Transverse colon (tissue), 4 donors: ENCODE measurements at regions not wholly inside any gene's neighbourhood (a gene's known extent, or its start where the extent isn't known, plus 50 kb on each side); places are given as distances from the start of the nearest gene placed in this dataset.
A peak's percentile ranks its signal among the peaks of the same experiment; 100 is the strongest.

Experiments
- DNase-seq: peaks from one replicate; pipeline ENCODE4 v3.0.0-alpha.2; 2019
- H3K27ac ChIP-seq, 4 donors: fragments of 200-600 bp; sonication (generic); 2 replicates each; pipeline ENCODE4 v1.5.1; 2016 to 2018; ENCODE audit warnings: inconsistent platforms in 4 of 4
- H3K27me3 ChIP-seq: fragments of 200-600 bp; sonication (generic); 2 replicates; pipeline ENCODE4 v1.5.1; 2017; ENCODE audit warnings: inconsistent platforms
- H3K36me3 ChIP-seq, 4 donors: fragments of 200-600 bp; sonication (generic); 2 replicates each; pipeline ENCODE4 v1.5.1; 2017 to 2019; ENCODE audit warnings: inconsistent platforms in 4 of 4
- H3K4me1 ChIP-seq, 4 donors: fragments of 200-600 bp; sonication (generic); 2 replicates each; pipeline ENCODE4 v1.5.1; 2017 to 2020; ENCODE audit warnings: inconsistent platforms in 4 of 4
- H3K4me3 ChIP-seq, 4 donors: fragments of 200-600 bp; sonication (generic); 1 replicate in 1 of 4; 2 replicates in 3 of 4; pipeline versions ENCODE4 v1.5.1 to v1.6.1; 2017 to 2019; ENCODE audit warnings: inconsistent platforms in 4 of 4
- H3K9me3 ChIP-seq, 2 donors: fragments of 200-600 bp; sonication (generic); 2 replicates each; pipeline ENCODE4 v1.5.1; 2017 to 2019; ENCODE audit warnings: inconsistent platforms in 2 of 2
- EP300 ChIP-seq: sonication (generic); formaldehyde crosslinking; IDR thresholded peaks from one replicate; pipeline ENCODE4 v1.6.1; 2017; ENCODE audit warnings: antibody characterized with exemption, low read depth
- POLR2A ChIP-seq: fragments of 450-650 bp; IDR thresholded peaks from one replicate; pipeline ENCODE4 v1.6.1; 2016; ENCODE audit warnings: antibody characterized with exemption, mild to moderate bottlenecking, moderate library complexity
- POLR2AphosphoS5 ChIP-seq, 3 donors: sonication (generic); formaldehyde crosslinking; IDR thresholded peaks; one replicate each; pipeline ENCODE4 v1.6.1; 2016; ENCODE audit warnings: antibody characterized with exemption in 3 of 3
- WGBS, 2 donors: methylation state at CpG; one replicate each; pipeline ENCODE4 v1.1.5; 2018; ENCODE audit warnings: low coverage in 1 of 2; 5-methylcytosine and 5-hydroxymethylcytosine counted together
- in situ Hi-C, 4 donors: fragments of 200-750 bp; cut with MboI; loops; one replicate each; pipeline versions ENCODE4 v1.15.0 to v1.15.1; 2017; ENCODE audit warnings: low sequenced_read_pairs in 3 of 4, low pct_ligation_motif_present in 1 of 4, low pct_unique_long_range_greater_than_20kb in 1 of 4
- intact Hi-C: fragments of 100-400 bp; cut with DNase I; formaldehyde crosslinking; loops from one replicate; pipeline ENCODE4 v1.15.1; 2023; ENCODE audit warnings: low total_unique reads
- TF ChIP-seq, protein P1 (sequence below), 5 experiments: fragments of 200-600 bp in 3 of 5; fragments of 450-650 bp in 2 of 5; sonication (generic) in 3 of 5; IDR thresholded peaks; 1 replicate in 2 of 5; 2 replicates in 3 of 5; pipeline ENCODE4 v1.5.1; 2016 to 2017; ENCODE audit warnings: antibody characterized with exemption in 5 of 5, inconsistent platforms in 3 of 5, mild to moderate bottlenecking in 2 of 5, moderate library complexity in 1 of 5

DNA sequence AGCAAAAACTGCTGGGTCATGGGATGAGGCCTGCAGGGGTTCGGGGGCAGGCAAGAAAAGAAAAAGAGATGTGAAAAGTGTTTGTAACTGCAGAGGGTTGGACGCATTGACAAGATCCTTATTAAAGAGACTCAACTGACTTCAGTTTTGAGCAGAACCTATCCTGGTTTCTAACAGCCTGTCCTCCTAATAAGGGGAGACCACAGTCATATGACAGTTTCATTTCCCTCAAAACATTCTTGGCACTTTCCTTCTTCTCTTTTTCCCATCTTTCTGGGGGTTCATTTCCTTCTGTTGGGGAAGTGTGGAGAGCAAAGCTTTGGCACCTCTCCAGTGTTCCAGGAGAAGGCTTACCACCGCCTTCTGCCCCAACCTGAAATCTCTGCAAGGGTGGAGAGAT lies 118.5 kb downstream of the MAF start:
- in situ Hi-C loops (no loop called here), intact Hi-C loops (no loop called here)
- Histone ChIP-seq H3K27ac (peak overlapping the region in 1 of 4 donors; percentile 12), H3K36me3 (no peaks in the 10 kb centered on the region), H3K27me3 (no peaks in the 10 kb centered on the region), H3K4me1 (no peaks in the 10 kb centered on the region), H3K4me3 (no peak overlapping the region), H3K9me3 (no peaks in the 10 kb centered on the region)
- TF ChIP-seq POLR2AphosphoS5 (IDR thresholded peaks at IDR 0.05) (no peak), EP300 (no peak), POLR2A (no peak)
- TF ChIP-seq, protein P1, sequence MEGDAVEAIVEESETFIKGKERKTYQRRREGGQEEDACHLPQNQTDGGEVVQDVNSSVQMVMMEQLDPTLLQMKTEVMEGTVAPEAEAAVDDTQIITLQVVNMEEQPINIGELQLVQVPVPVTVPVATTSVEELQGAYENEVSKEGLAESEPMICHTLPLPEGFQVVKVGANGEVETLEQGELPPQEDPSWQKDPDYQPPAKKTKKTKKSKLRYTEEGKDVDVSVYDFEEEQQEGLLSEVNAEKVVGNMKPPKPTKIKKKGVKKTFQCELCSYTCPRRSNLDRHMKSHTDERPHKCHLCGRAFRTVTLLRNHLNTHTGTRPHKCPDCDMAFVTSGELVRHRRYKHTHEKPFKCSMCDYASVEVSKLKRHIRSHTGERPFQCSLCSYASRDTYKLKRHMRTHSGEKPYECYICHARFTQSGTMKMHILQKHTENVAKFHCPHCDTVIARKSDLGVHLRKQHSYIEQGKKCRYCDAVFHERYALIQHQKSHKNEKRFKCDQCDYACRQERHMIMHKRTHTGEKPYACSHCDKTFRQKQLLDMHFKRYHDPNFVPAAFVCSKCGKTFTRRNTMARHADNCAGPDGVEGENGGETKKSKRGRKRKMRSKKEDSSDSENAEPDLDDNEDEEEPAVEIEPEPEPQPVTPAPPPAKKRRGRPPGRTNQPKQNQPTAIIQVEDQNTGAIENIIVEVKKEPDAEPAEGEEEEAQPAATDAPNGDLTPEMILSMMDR (IDR thresholded peaks at IDR 0.05), result no peak
- 52 to 74% methylated on average over 2 to 3 of the region's 3 CpGs for WGBS, 2 donors
- DNase-seq, result no peak

DNA sequence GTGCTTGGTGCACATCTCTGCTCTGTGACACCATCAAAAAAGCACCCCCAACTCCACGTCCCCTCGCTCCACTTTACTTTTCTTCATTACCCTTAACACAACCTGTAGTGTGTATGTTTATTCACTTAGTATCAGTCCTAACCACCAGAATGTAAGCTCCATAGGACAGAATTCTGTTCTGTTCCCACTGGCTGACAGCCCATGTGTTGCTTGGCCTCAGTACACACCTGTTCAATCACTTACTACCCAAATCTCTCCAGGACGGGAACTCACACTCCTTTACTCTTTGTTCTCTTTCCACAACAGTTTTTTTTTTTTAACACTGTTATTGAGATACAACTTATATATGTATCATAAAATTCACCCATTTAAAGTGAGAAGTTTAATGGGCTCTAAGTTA lies 119.6 kb downstream of the MAF start:
- no peak for DNase-seq
- no peaks in the 10 kb centered on the region for H3K27me3 ChIP-seq
- no peak for TF ChIP-seq EP300
- TF ChIP-seq, protein P1 (IDR thresholded peaks at IDR 0.05), result no peak
- no peak for TF ChIP-seq POLR2A
- no peak for TF ChIP-seq POLR2AphosphoS5 (IDR thresholded peaks at IDR 0.05)
- no peak overlapping the region for H3K4me3 ChIP-seq
- no peaks in the 10 kb centered on the region for H3K4me1 ChIP-seq
- intact Hi-C loops (no loop called here), in situ Hi-C loops (no loop called here)
- WGBS, 2 donors, result 79 to 81% methylated on average over 3 of the region's 3 CpGs
- no peaks in the 10 kb centered on the region for H3K36me3 ChIP-seq
- H3K27ac ChIP-seq, result no peak overlapping the region
- H3K9me3 ChIP-seq, result no peaks in the 10 kb centered on the region

DNA sequence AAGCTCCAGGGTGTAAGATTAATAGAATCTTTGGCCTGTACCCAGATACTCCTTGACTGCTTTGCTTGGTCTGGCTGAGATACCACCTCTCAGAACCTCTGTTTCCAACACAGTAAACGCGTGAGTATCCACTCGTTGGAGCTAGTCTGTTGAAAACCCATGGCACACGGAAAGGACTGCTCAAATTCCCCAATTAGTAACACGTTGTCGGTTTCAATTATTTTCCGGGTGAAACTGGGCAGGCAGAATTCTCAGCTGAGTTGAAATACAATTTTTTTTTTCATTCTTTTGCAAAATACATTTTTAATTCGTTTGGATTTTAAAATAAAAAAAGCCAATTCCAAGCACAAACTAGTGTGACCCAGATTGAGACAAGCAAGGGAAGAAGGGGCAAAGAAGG lies 120.5 kb downstream of the MAF start:
- Histone ChIP-seq H3K4me1 (no peaks in the 10 kb centered on the region), H3K36me3 (no peaks in the 10 kb centered on the region), H3K27ac (no peak overlapping the region), H3K27me3 (no peaks in the 10 kb centered on the region), H3K9me3 (no peaks in the 10 kb centered on the region), H3K4me3 (no peak overlapping the region)
- intact Hi-C loops (no loop called here), in situ Hi-C loops (no loop called here)
- TF ChIP-seq POLR2A (no peak), POLR2AphosphoS5 (IDR thresholded peaks at IDR 0.05) (no peak)
- no peak for DNase-seq
- WGBS, 2 donors, result 48 to 72% methylated on average over 4 to 8 of the region's 8 CpGs

DNA sequence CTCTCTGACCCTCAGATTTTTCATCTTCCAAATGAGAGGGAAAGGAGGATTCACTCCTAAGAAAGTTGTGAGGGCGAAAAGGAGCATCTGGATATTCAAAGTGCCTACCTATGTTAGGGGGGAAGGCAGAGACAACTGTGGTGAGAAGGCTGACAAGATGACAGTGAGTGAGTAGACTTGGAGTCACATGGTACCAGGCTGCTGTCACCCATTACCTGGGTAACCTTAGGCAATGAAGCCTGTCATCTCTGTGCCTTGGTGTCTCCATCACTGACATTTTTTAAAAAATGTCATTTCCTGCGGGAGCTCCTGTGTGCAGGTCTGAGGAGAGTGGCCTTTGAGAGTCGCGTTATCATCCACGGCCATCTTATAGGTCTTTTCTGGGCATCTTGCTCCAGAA lies 124.0 kb downstream of the MAF start:
- TF ChIP-seq POLR2AphosphoS5 (IDR thresholded peaks at IDR 0.05) (no peak), POLR2A (no peak), EP300 (no peak)
- TF ChIP-seq, protein P1 (IDR thresholded peaks at IDR 0.05), result no peak
- no peak for DNase-seq
- WGBS, 2 donors, result 88 to 92% methylated on average over 1 to 5 of the region's 5 CpGs

DNA sequence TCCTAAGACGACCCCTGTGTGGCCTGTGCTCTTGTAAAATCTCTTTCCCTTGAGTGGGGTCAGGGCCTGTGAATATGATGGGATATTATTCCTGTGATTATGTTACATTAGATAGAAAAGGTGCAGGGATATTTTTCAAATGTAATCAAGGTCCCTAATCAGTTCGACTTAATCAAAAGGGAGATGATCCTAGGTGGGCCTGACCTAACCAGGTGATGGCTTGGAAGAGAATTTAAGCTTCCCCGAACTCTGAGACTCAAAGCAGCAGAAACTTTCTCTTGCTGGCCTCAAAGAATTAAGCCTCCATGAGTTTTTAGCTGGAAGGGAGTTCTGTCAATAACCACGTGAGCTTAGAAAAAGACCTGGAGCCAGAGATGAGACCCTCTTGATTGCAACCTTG lies 124.7 kb downstream of the MAF start:
- Histone ChIP-seq H3K4me3 (no peak overlapping the region), H3K27me3 (no peaks in the 10 kb centered on the region), H3K27ac (no peak overlapping the region), H3K4me1 (no peaks in the 10 kb centered on the region), H3K36me3 (no peaks in the 10 kb centered on the region), H3K9me3 (no peaks in the 10 kb centered on the region)
- intact Hi-C loops (no loop called here), in situ Hi-C loops (no loop called here)
- TF ChIP-seq POLR2AphosphoS5 (IDR thresholded peaks at IDR 0.05), result no peak
- TF ChIP-seq POLR2A, result no peak
- TF ChIP-seq, protein P1 (IDR thresholded peaks at IDR 0.05), result no peak
- TF ChIP-seq EP300, result no peak
- 70 to 82% methylated on average over 1 to 4 of the region's 4 CpGs for WGBS, 2 donors
- no peak for DNase-seq

More for the DNA sequence above, 124.0 kb downstream of the MAF start:
- Histone ChIP-seq H3K27me3 (no peaks in the 10 kb centered on the region), H3K9me3 (no peaks in the 10 kb centered on the region), H3K4me3 (no peak overlapping the region), H3K27ac (no peak overlapping the region), H3K4me1 (no peaks in the 10 kb centered on the region), H3K36me3 (no peaks in the 10 kb centered on the region)
- in situ Hi-C loops, result no loop called here
- intact Hi-C loops, result no loop called here
